K562 (cell line): ENCODE measurements at regions not wholly inside any gene's neighbourhood (a gene's known extent, or its start where the extent isn't known, plus 50 kb on each side); places are given as distances from the start of the nearest gene placed in this dataset.

Source experiments
- BRCA1 ChIP-seq, 2 experiments: fragments of 450-650 bp in 1 of 2; sonication (generic) in 1 of 2; formaldehyde crosslinking in 1 of 2; IDR thresholded peaks; 2 replicates each; pipeline versions ENCODE4 v1.5.0 to v1.6.1; 2017 to 2020; ENCODE audit warnings: mild to moderate bottlenecking in 1 of 2, missing genetic modification reagents in 1 of 2
- DNMT1 ChIP-seq: fragments of 450-650 bp; IDR thresholded peaks from 2 replicates; pipeline ENCODE4 v1.6.1; 2016; ENCODE audit warnings: antibody characterized with exemption, mild to moderate bottlenecking
- ERF ChIP-seq: fragments of 450-650 bp; formaldehyde crosslinking; IDR thresholded peaks from 2 replicates; pipeline ENCODE4 v1.4.0; 2020; ENCODE audit warnings: mild to moderate bottlenecking, mixed read lengths
- FOXA1 ChIP-seq: fragments of 450-650 bp; IDR thresholded peaks from 2 replicates; pipeline ENCODE4 v1.6.1; 2016; ENCODE audit warnings: mild to moderate bottlenecking, borderline replicate concordance
- JUND ChIP-seq, 2 experiments: IDR thresholded peaks; 2 replicates in 1 of 2; 3 replicates in 1 of 2; pipeline ENCODE4 v1.6.1; 2011; ENCODE audit warnings: borderline replicate concordance in 2 of 2, low read depth in 2 of 2, low read length in 2 of 2, improper control_type of control experiment in 1 of 2, missing biosample characterization in 1 of 2, missing genetic modification characterization in 1 of 2, missing genetic modification reagents in 1 of 2
- NR3C1 ChIP-seq: sonication (generic); formaldehyde crosslinking; IDR thresholded peaks from 2 replicates; pipeline ENCODE4 v1.8.1; 2022; ENCODE audit warnings: missing genetic modification reagents
- ZSCAN29 ChIP-seq: fragments of 450-650 bp; IDR thresholded peaks from 2 replicates; pipeline ENCODE4 v1.6.1; 2017

GRCh38 chr5:53422539-53422938 lies 57.9 kb upstream of the FST start:
- TF ChIP-seq NR3C1 (CRISPR knock-in tag) = no peak
- TF ChIP-seq ERF = no peak
- TF ChIP-seq FOXA1 = no peak
- TF ChIP-seq JUND (IDR thresholded peaks at IDR 0.05; ENCODE audit: borderline replicate concordance, low read depth, low read length) = no peak
- TF ChIP-seq JUND (tag; IDR thresholded peaks at IDR 0.05; ENCODE audit: borderline replicate concordance, low read depth, low read length) = no peak
- no peak for TF ChIP-seq ZSCAN29
- no peak for TF ChIP-seq BRCA1 (IDR thresholded peaks at IDR 0.05)
- TF ChIP-seq BRCA1 (CRISPR knock-in tag; IDR thresholded peaks at IDR 0.05) = no peak
- no peak for TF ChIP-seq DNMT1
